ENCODE measurements at regions not wholly inside any gene's neighbourhood (a gene's known extent, or its start where the extent isn't known, plus 50 kb on each side); places are given as distances from the start of the nearest gene placed in this dataset.

- no peak for DNase-seq (ENCODE audit: low spot score in 2 of 2)
- Histone ChIP-seq H3K36me3 (no peaks in the 10 kb centered on the region), H3K27ac (no peak overlapping the region), H3K9me3 (no peaks in the 10 kb centered on the region), H3K27me3 (no peaks in the 10 kb centered on the region), H3K4me1 (no peaks in the 10 kb centered on the region), H3K4me3 (no peak overlapping the region)
- WGBS, result 64% methylated on average over 5 of the region's 5 CpGs
- TF ChIP-seq POLR2AphosphoS5 (IDR thresholded peaks at IDR 0.05) (no peak), POLR2A (IDR thresholded peaks at IDR 0.05) (no peak), EP300 (IDR thresholded peaks at IDR 0.05) (no peak), CTCF (IDR thresholded peaks at IDR 0.05) (no peak)
These were observed 131.4 kb upstream of the ADGRL3 start for GRCh38 chr4:61068745-61069144.

GRCh38 chr4:61070269-61070668 lies 129.9 kb upstream of the ADGRL3 start:
- Histone ChIP-seq H3K27ac (no peak overlapping the region), H3K36me3 (no peaks in the 10 kb centered on the region), H3K4me3 (no peak overlapping the region), H3K9me3 (no peaks in the 10 kb centered on the region), H3K4me1 (no peaks in the 10 kb centered on the region), H3K27me3 (no peaks in the 10 kb centered on the region)
- DNase-seq (ENCODE audit: low spot score in 2 of 2), result no peak
- no peak for TF ChIP-seq CTCF (IDR thresholded peaks at IDR 0.05)
- TF ChIP-seq POLR2A (IDR thresholded peaks at IDR 0.05), result no peak
- no peak for TF ChIP-seq POLR2AphosphoS5 (IDR thresholded peaks at IDR 0.05)
- no peak for TF ChIP-seq EP300 (IDR thresholded peaks at IDR 0.05)
- WGBS, result 78% methylated on average over 3 of the region's 3 CpGs

GRCh38 chr4:61079427-61079826 lies 120.7 kb upstream of the ADGRL3 start:
- Histone ChIP-seq H3K9me3 (no peaks in the 10 kb centered on the region), H3K27ac (no peak overlapping the region), H3K4me1 (no peaks in the 10 kb centered on the region), H3K27me3 (no peaks in the 10 kb centered on the region), H3K36me3 (no peaks in the 10 kb centered on the region), H3K4me3 (no peak overlapping the region)
- no peak for DNase-seq (ENCODE audit: low spot score in 2 of 2)
- TF ChIP-seq CTCF (IDR thresholded peaks at IDR 0.05) (no peak), EP300 (IDR thresholded peaks at IDR 0.05) (no peak), POLR2AphosphoS5 (IDR thresholded peaks at IDR 0.05) (no peak), POLR2A (IDR thresholded peaks at IDR 0.05) (no peak)

- WGBS, result 78% methylated on average over 2 of the region's 2 CpGs
- no peak for TF ChIP-seq EP300 (IDR thresholded peaks at IDR 0.05)
- no peak for TF ChIP-seq CTCF (IDR thresholded peaks at IDR 0.05)
- no peak for TF ChIP-seq POLR2AphosphoS5 (IDR thresholded peaks at IDR 0.05)
- TF ChIP-seq POLR2A (IDR thresholded peaks at IDR 0.05), result no peak
- no peaks in the 10 kb centered on the region for H3K9me3 ChIP-seq
- no peaks in the 10 kb centered on the region for H3K36me3 ChIP-seq
- no peak overlapping the region for H3K27ac ChIP-seq
- H3K27me3 ChIP-seq, result no peaks in the 10 kb centered on the region
- H3K4me3 ChIP-seq, result no peak overlapping the region
- DNase-seq (ENCODE audit: low spot score in 2 of 2), result no peak
- no peaks in the 10 kb centered on the region for H3K4me1 ChIP-seq
These were observed 120.2 kb upstream of the ADGRL3 start for GRCh38 chr4:61079976-61080375.

- H3K4me3 ChIP-seq, result no peak overlapping the region
- no peaks in the 10 kb centered on the region for H3K9me3 ChIP-seq
- 91% methylated on average over 2 of the region's 2 CpGs for WGBS
- TF ChIP-seq POLR2A (IDR thresholded peaks at IDR 0.05) (no peak), POLR2AphosphoS5 (IDR thresholded peaks at IDR 0.05) (no peak), CTCF (IDR thresholded peaks at IDR 0.05) (no peak), EP300 (IDR thresholded peaks at IDR 0.05) (no peak)
- no peak for DNase-seq (ENCODE audit: low spot score in 2 of 2)
- H3K4me1 ChIP-seq, result no peaks in the 10 kb centered on the region
- no peaks in the 10 kb centered on the region for H3K27me3 ChIP-seq
- H3K36me3 ChIP-seq, result no peaks in the 10 kb centered on the region
- no peak overlapping the region for H3K27ac ChIP-seq
These were observed 114.6 kb upstream of the ADGRL3 start for GRCh38 chr4:61085534-61085933.
